ENCODE measurements at regions not wholly inside any gene's neighbourhood (a gene's known extent, or its start where the extent isn't known, plus 50 kb on each side); places are given as distances from the start of the nearest gene placed in this dataset.
A peak's percentile ranks its signal among the peaks of the same experiment; 100 is the strongest.
"Not testable (repeated sequence)": the region's sequence is repeated elsewhere in the genome, so short reads cannot be mapped to it uniquely, and the experiment has no call there.

DNA sequence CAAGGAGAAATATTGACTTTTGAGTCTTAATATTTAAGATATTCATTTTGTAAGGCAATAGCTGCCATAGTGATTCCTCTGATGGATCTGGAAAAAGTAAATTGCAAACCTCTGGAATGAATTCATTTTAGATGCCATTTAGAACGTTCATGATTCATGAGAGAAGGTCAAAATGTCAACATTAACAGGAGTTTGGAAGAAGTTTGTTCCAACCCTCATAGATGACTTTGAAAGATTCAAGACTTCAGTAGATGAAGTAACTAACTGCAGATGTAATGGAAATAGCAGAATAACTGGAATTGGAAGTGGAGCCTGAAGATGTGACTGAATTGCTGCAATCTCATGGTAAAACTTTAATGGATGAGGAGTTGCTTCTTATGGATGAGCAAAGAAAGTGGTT is 100.9 kb upstream of the CCN2 start:
- Histone ChIP-seq H3K36me3 (ENCODE audit: insufficient read depth, low read length) (no peaks in the 10 kb centered on the region), H3K27ac (ENCODE audit: low read depth, low read length) (no peak overlapping the region)
- 83% methylated on average over 1 of the region's 1 CpG for WGBS

DNA sequence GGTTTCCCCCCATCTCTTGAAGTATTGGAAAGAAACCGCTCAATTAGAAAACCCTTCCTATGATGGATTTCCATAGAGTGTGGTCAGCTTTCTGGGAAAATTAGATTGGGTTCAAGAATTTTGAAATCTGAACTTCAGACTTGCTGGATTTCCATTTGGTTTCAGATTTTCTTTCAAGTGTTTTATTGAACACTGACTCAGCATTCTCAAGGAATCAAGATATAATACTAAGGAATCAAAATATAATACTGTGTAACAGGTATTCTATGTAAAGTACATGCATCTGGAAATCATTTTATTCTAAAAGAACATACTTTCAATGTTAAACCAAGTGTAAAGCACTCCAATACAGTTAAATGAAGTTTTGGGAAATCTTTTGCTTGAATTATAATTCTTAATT is 94.7 kb upstream of the CCN2 start:
- Histone ChIP-seq H3K27me3 (ENCODE audit: insufficient read depth, low read length) (no peaks in the 10 kb centered on the region), H3K9me3 (ENCODE audit: insufficient read depth, low read depth, low read length) (no peaks in the 10 kb centered on the region), H3K27ac (ENCODE audit: low read depth, low read length) (no peak overlapping the region), H3K36me3 (ENCODE audit: insufficient read depth, low read length) (no peaks in the 10 kb centered on the region), H3K4me1 (ENCODE audit: insufficient read depth, low read length) (no peaks in the 10 kb centered on the region), H3K9ac (ENCODE audit: low read depth, low read length) (no peak overlapping the region), H3K4me3 (ENCODE audit: low read length) (no peak overlapping the region)
- 93% methylated on average over 1 of the region's 1 CpG for WGBS

More for the DNA sequence above, 100.9 kb upstream of the CCN2 start:
- Histone ChIP-seq H3K9me3 (ENCODE audit: insufficient read depth, low read depth, low read length) (no peaks in the 10 kb centered on the region), H3K4me3 (ENCODE audit: low read length) (no peak overlapping the region), H3K9ac (ENCODE audit: low read depth, low read length) (no peak overlapping the region), H3K4me1 (ENCODE audit: insufficient read depth, low read length) (no peaks in the 10 kb centered on the region), H3K27me3 (ENCODE audit: insufficient read depth, low read length) (no peaks in the 10 kb centered on the region)

DNA sequence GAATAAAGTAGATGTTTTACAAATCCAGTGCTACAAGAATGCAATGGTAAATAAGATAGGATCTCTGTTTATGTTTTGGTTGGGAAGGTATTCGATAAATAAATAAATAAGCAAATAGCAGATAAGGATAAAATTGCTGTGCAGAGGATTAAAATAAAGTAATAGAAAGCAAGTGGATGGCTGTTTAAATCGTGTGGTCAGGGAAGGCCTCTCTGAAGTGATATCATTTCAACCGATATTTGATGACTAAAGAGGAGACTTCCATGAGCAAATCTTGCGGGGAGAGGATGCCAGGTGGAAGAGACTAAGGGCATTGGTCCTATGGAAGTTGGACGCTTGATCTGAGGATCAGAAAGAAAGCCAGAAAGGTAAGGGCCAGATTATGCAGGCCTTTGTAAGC is 92.0 kb upstream of the CCN2 start:
- H3K27ac ChIP-seq (ENCODE audit: low read depth, low read length) = no peak overlapping the region
- no peak overlapping the region for H3K4me3 ChIP-seq (ENCODE audit: low read length)
- no peaks in the 10 kb centered on the region for H3K9me3 ChIP-seq (ENCODE audit: insufficient read depth, low read depth, low read length)
- no peak overlapping the region for H3K9ac ChIP-seq (ENCODE audit: low read depth, low read length)
- no peaks in the 10 kb centered on the region for H3K36me3 ChIP-seq (ENCODE audit: insufficient read depth, low read length)
- no peaks in the 10 kb centered on the region for H3K27me3 ChIP-seq (ENCODE audit: insufficient read depth, low read length)
- no peaks in the 10 kb centered on the region for H3K4me1 ChIP-seq (ENCODE audit: insufficient read depth, low read length)
- 92% methylated on average over 5 of the region's 5 CpGs for WGBS

DNA sequence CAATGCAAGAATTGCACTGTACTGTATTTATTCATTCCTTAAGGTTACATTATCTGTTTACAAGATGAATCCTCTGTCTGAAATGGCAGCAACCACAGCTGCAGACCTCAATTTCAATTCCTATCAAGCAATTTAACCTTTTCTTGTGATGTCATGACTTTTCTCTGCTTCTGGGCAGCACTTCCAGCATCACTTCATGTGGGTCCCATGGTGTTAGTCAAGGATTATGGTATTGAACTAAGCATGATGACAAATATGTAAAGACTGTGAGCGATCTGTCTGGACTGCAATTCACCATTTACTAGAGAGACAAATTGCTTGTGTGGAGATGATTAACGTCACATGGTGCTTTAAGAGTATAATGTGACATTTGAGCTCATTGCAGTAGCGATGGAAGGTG is 90.5 kb upstream of the CCN2 start:
- no peaks in the 10 kb centered on the region for H3K36me3 ChIP-seq (ENCODE audit: insufficient read depth, low read length)
- 92% methylated on average over 3 of the region's 3 CpGs for WGBS
- H3K9ac ChIP-seq (ENCODE audit: low read depth, low read length) = no peak overlapping the region
- H3K27ac ChIP-seq (ENCODE audit: low read depth, low read length) = no peak overlapping the region
- no peaks in the 10 kb centered on the region for H3K9me3 ChIP-seq (ENCODE audit: insufficient read depth, low read depth, low read length)
- H3K27me3 ChIP-seq (ENCODE audit: insufficient read depth, low read length) = no peaks in the 10 kb centered on the region
- no peak overlapping the region for H3K4me3 ChIP-seq (ENCODE audit: low read length)
- H3K4me1 ChIP-seq (ENCODE audit: insufficient read depth, low read length) = no peaks in the 10 kb centered on the region

DNA sequence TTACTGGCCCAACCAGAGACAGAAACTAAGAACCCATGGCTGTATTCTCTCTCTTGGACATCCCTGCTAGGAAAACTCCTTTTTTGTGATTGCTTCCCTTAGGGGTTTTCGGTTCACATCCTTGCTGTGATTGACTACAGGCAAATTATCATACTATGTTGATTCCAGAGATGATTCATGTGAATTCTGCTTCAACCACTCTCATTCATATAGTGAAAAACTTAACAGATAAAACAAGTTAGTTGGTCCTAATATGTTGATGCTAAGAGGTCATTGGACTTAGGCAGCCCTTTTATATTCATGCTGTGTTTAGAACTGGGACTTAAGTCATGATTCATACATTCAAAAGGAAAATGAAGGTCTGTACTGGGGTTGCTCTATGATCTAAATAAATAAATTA is 76.9 kb upstream of the CCN2 start:
- no peaks in the 10 kb centered on the region for H3K36me3 ChIP-seq (ENCODE audit: insufficient read depth, low read length)
- H3K9ac ChIP-seq (ENCODE audit: low read depth, low read length) = no peak overlapping the region
- WGBS = 100% methylated on average over 1 of the region's 1 CpG
- H3K27ac ChIP-seq (ENCODE audit: low read depth, low read length) = no peak overlapping the region
- H3K27me3 ChIP-seq (ENCODE audit: insufficient read depth, low read length) = no peaks in the 10 kb centered on the region
- H3K4me3 ChIP-seq (ENCODE audit: low read length) = no peak overlapping the region
- H3K4me1 ChIP-seq (ENCODE audit: insufficient read depth, low read length) = peaks cover 6% of the 10 kb centered on the region
- no peaks in the 10 kb centered on the region for H3K9me3 ChIP-seq (ENCODE audit: insufficient read depth, low read depth, low read length)

DNA sequence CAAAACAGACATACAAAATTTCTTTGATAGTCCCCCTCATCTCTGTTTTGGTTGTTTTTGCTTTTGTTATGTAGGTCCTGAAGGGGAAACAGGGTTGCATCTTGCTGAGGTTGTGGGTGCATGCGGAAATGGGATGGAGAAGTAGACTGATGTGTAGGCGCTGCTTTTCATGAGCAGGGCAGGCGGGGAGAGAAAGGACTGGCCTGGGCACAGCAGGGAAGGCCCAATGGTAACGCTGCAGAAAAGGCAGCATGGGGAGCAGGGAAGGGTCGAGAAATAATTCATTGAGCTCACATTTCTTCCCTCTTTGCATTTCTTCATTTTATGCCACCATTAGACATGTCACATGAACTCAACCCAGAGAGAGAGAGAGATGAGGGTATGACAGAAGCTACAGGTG is 74.3 kb upstream of the CCN2 start:
- no peak overlapping the region for H3K27ac ChIP-seq (ENCODE audit: low read depth, low read length)
- H3K4me3 ChIP-seq (ENCODE audit: low read length) = no peak overlapping the region
- 66% methylated on average over 4 of the region's 5 CpGs for WGBS
- peaks cover 13% of the 10 kb centered on the region for H3K4me1 ChIP-seq (ENCODE audit: insufficient read depth, low read length)
- H3K27me3 ChIP-seq (ENCODE audit: insufficient read depth, low read length) = no peaks in the 10 kb centered on the region
- no peaks in the 10 kb centered on the region for H3K9me3 ChIP-seq (ENCODE audit: insufficient read depth, low read depth, low read length)
- no peaks in the 10 kb centered on the region for H3K36me3 ChIP-seq (ENCODE audit: insufficient read depth, low read length)
- H3K9ac ChIP-seq (ENCODE audit: low read depth, low read length) = 0 out of 2 replicates have a peak overlapping the region, but pooled peaks have one; percentile 2

DNA sequence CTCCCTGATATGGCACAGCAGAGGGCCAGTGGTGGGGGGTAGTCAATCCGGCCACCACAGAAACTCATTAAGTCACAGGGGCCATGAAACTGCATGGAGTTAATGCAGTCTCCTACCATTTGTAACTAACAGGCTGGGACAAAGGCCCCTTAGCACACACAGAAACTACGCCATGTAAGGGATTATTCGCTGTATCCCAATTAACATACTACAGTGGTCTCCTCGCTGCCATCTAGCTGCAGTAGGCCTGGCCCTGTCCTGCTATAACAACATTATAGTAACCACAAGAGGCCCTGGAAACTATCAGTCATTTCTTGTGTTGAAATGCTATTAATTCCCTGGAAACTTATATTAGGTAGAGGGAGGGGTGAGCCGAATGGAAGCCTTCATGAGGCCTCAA is 72.3 kb upstream of the CCN2 start:
- Histone ChIP-seq H3K9me3 (ENCODE audit: insufficient read depth, low read depth, low read length) (no peaks in the 10 kb centered on the region), H3K27me3 (ENCODE audit: insufficient read depth, low read length) (no peaks in the 10 kb centered on the region), H3K4me3 (ENCODE audit: low read length) (no peak overlapping the region), H3K27ac (ENCODE audit: low read depth, low read length) (no peak overlapping the region), H3K36me3 (ENCODE audit: insufficient read depth, low read length) (no peaks in the 10 kb centered on the region), H3K9ac (ENCODE audit: low read depth, low read length) (no peak overlapping the region), H3K4me1 (ENCODE audit: insufficient read depth, low read length) (peaks cover 13% of the 10 kb centered on the region)
- WGBS = 88% methylated on average over 5 of the region's 5 CpGs

DNA sequence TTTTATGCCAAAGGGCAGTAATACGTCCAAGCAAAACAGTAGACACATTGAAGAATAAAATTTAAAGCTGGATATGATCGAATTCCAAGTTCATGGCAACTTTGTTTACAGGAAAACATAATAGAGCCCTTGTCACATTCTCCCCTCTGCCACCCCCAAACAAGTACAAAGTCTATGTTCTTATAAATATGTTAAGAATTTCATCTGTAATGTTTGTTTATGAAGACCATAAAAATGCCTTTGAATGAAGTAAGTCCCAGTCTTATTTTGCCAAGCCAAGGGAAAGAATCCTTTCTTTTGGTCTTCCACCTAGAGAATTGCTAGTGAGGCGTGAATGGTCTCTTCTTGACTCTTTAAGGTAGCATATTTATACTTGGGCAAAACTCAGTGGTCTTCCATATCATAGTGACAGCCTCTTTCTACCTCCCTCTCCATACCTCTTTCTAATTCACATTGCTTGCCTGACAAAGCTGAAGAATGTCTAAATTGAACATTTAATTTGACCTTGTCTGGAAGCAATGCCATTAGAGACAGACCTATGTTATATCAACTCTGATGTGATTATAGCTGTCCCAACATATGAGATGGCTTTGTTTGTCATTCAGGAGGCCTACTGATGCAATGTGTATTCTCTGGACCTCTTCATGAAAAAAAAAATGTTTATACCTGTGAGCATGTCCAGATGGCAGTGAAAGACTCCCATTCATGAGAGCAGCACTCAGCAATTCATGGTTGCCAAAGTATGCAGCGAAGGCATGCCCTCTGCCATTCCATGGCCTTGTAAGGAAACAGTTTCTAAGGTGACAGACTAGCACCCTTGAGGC is 70.6 kb upstream of the CCN2 start:
- H3K27me3 ChIP-seq (ENCODE audit: insufficient read depth, low read length) = no peaks in the 10 kb centered on the region
- H3K4me3 ChIP-seq (ENCODE audit: low read length) = no peak overlapping the region
- peaks cover 13% of the 10 kb centered on the region for H3K4me1 ChIP-seq (ENCODE audit: insufficient read depth, low read length)
- H3K9me3 ChIP-seq (ENCODE audit: insufficient read depth, low read depth, low read length) = no peaks in the 10 kb centered on the region
- WGBS = 88% methylated on average over 4 of the region's 4 CpGs
- H3K9ac ChIP-seq (ENCODE audit: low read depth, low read length) = no peak overlapping the region
- no peak overlapping the region for H3K27ac ChIP-seq (ENCODE audit: low read depth, low read length)
- H3K36me3 ChIP-seq (ENCODE audit: insufficient read depth, low read length) = no peaks in the 10 kb centered on the region

DNA sequence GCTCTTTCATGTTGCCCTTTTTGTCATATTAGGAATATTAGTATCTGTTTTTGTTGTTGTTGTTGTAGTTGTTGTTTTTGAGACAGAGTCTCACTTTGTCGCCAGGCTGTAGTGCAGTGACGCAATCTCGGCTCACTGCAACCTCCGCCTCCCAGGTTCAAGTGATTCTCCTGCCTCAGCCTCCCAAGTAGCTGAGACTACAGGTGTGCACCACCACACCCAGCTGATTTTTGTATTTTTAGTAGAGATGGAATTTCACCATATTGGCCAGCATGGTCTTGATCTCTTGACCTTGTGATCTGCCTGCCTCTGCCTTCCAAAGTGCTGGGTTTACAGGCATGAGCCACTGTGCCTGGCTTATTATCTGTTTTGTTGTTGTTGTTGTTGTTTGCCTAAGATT is 69.7 kb upstream of the CCN2 start:
- not testable (repeated sequence) for H3K27ac ChIP-seq (ENCODE audit: low read depth, low read length); H3K9ac ChIP-seq (ENCODE audit: low read depth, low read length); H3K4me3 ChIP-seq (ENCODE audit: low read length); H3K9me3 ChIP-seq (ENCODE audit: insufficient read depth, low read depth, low read length); H3K36me3 ChIP-seq (ENCODE audit: insufficient read depth, low read length); H3K27me3 ChIP-seq (ENCODE audit: insufficient read depth, low read length)
- H3K4me1 ChIP-seq (ENCODE audit: insufficient read depth, low read length) = peaks cover 11% of the 10 kb centered on the region
- WGBS = 99% methylated on average over 4 of the region's 4 CpGs

DNA sequence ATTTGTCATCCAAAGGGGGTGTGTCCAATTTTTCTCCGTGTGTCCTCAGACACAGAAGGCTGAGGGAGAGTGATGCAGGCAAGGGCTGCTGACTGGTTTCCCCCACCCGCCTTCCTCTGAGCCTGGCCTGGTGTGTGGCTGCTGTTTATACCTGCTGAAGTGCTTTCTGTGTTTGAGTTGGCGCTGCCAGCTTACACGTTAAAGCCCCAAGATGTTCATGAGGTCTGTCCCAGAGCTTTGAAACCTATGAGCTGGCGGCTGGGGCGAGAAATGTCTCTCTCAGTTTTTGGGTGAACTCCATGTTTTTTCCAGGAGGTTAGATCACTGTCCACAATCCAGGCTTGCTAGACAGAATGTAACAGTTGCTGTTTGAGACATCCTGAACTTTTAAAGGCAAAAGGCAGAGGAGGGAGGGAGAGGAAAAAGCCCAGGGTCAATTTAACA is 69.0 kb upstream of the CCN2 start:
- 0 out of 2 replicates have a peak, but pooled peaks cover 7% of the 10 kb centered on the region for H3K4me1 ChIP-seq (ENCODE audit: insufficient read depth, low read length)
- no peak overlapping the region for H3K27ac ChIP-seq (ENCODE audit: low read depth, low read length)
- no peak overlapping the region for H3K4me3 ChIP-seq (ENCODE audit: low read length)
- H3K27me3 ChIP-seq (ENCODE audit: insufficient read depth, low read length) = no peaks in the 10 kb centered on the region
- H3K9ac ChIP-seq (ENCODE audit: low read depth, low read length) = no peak overlapping the region
- no peaks in the 10 kb centered on the region for H3K36me3 ChIP-seq (ENCODE audit: insufficient read depth, low read length)
- no peaks in the 10 kb centered on the region for H3K9me3 ChIP-seq (ENCODE audit: insufficient read depth, low read depth, low read length)
- 89% methylated on average over 6 of the region's 6 CpGs for WGBS

DNA sequence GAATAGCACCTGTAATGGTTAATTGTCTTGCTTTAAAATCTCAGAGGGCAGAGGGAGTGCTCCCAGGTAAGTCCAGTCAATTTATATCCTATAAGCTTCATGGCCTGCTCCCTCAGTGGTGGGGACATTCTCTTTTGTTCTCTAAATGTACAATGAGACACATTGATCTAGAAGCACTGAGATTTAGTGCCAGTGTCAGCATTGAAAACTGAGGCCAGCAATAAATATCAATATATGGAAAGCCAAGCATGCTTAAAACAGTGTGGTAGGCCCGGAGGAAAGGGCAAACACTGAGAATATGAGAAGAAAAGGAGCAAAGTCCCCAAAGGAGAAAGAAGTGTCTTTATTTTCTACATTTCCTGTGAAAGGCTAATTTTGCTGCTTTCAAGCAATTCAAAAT is 68.4 kb upstream of the CCN2 start:
- Histone ChIP-seq H3K27ac (ENCODE audit: low read depth, low read length) (no peak overlapping the region), H3K4me3 (ENCODE audit: low read length) (no peak overlapping the region), H3K9me3 (ENCODE audit: insufficient read depth, low read depth, low read length) (no peaks in the 10 kb centered on the region), H3K4me1 (ENCODE audit: insufficient read depth, low read length) (0 out of 2 replicates have a peak, but pooled peaks cover 7% of the 10 kb centered on the region), H3K36me3 (ENCODE audit: insufficient read depth, low read length) (no peaks in the 10 kb centered on the region), H3K9ac (ENCODE audit: low read depth, low read length) (no peak overlapping the region), H3K27me3 (ENCODE audit: insufficient read depth, low read length) (no peaks in the 10 kb centered on the region)
- WGBS = 96% methylated on average over 1 of the region's 1 CpG

DNA sequence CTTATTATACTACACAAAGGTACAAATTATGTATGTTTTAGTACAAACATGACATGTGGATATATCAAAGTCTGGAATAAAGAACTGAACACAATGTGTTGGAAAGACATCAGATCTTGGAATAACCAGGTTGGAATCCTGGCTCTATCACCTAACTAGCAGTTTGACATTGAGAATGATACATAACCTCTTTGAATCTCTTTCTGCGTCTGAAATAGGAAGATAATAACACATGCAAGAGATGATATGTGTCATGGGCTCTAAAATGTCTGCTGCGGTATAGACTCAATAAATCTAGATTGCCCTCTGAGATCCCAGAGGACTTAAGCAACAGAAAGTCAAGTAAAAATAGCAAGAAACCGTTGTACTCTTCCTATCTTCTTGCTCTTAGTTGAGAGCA is 66.8 kb upstream of the CCN2 start:
- Histone ChIP-seq H3K27me3 (ENCODE audit: insufficient read depth, low read length) (no peaks in the 10 kb centered on the region), H3K4me1 (ENCODE audit: insufficient read depth, low read length) (0 out of 2 replicates have a peak, but pooled peaks cover 7% of the 10 kb centered on the region), H3K36me3 (ENCODE audit: insufficient read depth, low read length) (no peaks in the 10 kb centered on the region), H3K9ac (ENCODE audit: low read depth, low read length) (no peak overlapping the region), H3K4me3 (ENCODE audit: low read length) (no peak overlapping the region), H3K9me3 (ENCODE audit: insufficient read depth, low read depth, low read length) (no peaks in the 10 kb centered on the region), H3K27ac (ENCODE audit: low read depth, low read length) (no peak overlapping the region)
- 70% methylated on average over 3 of the region's 3 CpGs for WGBS
